ENCODE measurements at regions not wholly inside any gene's neighbourhood (a gene's known extent, or its start where the extent isn't known, plus 50 kb on each side); places are given as distances from the start of the nearest gene placed in this dataset.
"Not testable (repeated sequence)": the region's sequence is repeated elsewhere in the genome, so short reads cannot be mapped to it uniquely, and the experiment has no call there.

DNA sequence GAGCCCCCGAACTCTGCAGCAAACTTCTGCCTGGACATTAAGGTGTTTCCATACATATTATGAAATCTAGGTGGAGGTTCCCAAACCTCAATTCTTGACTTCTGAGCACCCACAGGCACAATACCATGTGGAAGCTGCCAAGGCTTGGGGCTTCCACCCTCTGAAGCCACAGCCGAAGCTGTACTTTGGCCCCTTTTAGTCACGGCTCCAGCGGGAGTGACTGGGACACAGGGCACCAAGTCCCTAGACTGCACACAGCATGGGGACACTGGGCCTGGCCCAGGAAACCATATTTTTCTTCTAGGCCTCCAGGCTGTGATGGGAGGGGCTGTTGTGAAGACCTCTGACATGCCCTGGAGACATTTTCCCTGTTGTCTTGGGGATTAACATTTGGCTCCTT lies 373.8 kb downstream of the ZNF674 start:
- not testable (repeated sequence) for DNase-seq

DNA sequence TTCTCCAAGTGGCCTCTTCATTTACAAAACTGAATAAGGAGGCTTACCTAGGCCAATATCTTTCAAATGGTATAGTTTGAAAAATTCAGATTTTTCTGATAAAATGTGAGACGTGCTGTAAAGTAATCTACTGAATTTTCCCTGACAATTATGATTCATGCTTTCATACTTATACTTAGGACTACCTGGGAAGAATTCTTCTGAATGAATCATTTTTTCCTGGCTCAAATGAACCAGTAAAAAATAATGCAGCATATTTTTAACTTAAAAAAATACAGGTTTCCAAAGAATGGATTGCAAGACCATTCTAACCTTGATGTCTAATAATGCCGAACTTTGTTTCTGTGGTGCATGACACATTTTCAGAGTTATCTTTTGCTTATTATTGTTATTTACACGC lies 375.4 kb downstream of the ZNF674 start:
- DNase-seq = no peak

DNA sequence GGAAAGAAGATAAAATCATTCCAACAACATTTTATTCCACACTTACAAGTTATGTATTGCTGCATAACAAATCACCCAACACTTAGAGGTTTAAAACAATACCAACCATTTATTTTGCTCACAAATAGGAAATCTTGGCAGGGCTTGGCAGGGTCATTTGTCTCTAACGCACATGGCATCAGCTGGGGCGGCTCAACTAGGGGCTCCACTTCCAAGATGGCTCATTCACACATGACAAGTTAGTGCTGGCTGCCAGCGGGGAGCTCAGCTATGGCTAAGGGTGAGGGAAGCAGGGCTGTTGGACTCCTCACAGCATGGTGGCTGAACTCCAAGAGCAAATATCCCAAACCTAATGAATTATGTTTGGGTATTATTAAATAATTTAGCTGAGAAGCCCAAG lies 377.0 kb downstream of the ZNF674 start:
- no peak for DNase-seq

DNA sequence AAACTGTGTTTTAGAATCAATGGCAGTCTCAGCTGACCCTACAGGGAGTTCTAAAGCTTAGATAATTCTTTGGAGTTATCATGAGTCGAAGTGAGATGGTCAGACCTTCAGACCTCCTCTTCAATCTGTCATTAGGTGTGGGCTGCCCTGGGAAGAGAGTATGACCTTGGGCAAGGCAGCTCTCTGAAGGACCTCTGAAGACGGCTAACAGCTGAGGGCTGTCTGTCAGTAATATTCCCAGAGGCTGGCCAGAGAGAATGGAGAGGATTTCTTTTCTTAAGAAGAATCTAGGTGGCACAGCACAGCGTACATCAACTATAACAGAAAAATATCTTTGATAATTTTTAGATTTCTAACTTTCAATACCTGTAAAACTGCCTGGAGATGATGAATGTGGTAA lies 379.4 kb downstream of the ZNF674 start:
- no peak for DNase-seq

DNA sequence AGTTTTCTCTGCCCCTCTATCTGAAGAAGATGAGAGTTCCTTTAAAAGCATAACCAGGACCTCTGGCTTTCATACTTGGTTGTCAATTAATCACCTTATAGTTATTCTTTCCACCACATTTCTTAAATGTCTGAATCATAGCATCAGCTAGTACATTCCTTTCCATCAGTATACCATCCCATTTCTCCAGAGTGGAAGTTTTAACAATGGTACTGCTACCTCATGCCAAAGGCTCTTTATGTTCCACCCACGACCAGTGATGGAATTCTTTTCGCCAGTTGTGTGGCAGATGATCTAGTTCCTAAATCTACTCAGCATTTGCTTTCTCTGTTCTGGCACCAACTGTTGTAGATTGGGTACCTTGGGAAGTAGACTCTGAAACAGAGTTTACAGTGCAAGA lies 379.8 kb downstream of the ZNF674 start:
- no peak for DNase-seq

DNA sequence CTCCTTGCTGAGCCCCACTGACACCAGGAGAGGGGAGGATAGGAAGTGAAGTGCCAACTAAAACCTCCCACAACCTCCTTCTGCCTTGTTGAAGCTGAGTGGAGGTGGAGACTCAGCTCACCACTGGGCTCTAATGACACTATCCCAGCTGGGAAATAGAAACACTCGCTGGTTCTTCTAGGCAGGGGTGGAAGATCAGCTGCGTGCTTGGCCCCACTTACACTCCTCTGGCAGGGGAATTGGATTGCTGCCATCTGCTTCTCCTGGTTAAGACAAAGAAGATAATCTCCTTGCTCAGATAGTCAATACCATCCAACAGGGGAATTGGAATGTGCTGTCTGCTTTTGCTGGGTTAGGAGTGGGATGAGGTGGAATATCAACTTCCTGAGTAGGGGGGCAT lies 392.5 kb downstream of the ZNF674 start:
- DNase-seq = peak in 6 of 58 donors; percentile 0 to 1 (median 0)

DNA sequence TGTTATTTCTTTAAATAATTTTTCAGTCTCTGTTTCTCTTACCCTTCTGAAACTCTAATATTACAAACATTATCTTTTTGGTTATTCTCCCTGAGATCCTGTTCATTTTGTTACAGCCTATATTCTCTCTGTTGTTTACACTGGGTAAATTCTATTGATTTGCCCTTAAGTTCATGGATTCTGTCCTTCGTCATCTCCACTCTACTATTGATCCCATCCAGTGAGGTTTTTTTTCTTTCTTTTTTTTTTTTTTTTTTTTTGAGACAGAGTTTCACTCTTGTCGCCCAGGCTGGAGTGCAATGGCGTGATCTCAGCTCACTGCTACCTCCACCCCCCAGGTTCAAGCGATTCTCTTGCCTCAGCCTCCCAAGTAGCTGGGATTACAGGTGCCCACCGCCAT lies 393.9 kb downstream of the ZNF674 start:
- not testable (repeated sequence) for DNase-seq

DNA sequence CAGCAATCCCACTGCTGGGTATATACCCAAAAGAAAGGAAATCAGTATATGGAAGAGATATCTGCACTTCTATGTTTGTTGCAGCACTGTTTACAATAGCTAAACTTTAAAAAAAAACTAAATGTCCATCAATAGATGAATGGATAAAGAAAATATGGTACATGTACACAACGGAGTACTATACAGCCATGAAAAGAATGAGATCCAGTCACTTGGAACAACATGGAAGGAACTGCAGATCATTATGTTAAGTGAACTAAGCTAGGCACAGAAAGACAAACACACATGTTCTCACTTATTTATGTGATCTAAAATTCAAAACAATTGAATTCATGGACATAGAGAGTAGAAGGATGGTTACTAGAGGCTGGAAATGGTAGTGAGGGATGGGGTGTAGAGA lies 400.7 kb downstream of the ZNF674 start:
- no peak for DNase-seq

DNA sequence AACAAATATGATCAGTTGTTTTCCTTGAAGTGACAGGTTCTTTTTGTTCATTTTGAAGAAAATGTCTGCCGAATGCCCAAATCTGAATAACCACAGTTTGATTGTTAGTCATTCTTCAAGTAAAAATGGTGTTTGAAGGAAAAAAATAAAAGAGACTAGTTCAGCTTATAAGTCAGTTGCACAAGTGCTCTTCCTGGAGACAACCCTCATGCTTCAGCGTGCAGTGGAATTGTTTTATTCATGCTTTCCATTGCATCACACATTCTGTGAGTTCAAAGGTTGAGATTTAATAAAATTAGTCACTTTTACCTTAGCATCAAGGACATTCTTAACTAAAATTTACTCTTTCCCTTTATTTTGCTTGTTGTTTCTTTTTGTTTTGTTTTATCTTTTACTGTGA lies 404.9 kb downstream of the ZNF674 start:
- no peak for DNase-seq

DNA sequence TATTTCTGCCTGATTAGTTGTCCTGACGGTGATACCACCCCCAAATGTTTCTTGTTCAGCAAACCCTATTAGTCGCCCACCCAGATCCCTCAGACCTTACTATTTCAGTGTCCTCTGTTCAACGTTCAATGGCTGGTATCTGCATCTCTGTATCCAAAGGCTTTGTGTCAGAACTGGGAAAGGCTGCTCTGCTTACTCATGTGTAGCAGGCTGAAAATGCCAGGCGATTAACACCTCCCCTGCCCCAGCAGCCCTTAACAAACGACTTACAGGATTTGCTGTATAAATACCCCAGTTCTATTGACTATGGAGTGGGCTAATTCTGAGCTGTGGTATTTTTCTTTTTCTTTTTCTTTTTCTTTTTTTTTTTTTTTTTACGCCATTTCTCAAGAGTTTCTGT lies 415.0 kb downstream of the ZNF674 start:
- DNase-seq = no peak

DNA sequence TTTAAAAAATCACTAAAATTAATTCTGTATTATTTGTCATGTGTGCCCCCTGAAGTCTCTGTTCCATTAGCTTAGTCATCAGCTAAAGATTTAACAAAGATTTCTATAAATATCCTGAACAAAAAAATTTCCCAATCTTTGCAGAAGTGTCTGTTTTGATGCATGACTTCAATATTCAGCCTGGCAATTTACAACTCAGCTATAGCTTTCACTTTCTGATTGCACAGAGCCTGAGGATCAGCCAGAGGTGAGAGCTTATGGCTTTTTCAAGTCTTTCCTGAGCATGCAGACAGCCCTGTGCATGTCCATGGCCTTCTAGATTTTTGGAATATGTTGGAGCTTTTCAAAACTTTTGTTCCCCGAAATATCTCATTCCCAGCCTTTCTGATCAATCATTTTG lies 420.1 kb downstream of the ZNF674 start:
- DNase-seq = no peak

DNA sequence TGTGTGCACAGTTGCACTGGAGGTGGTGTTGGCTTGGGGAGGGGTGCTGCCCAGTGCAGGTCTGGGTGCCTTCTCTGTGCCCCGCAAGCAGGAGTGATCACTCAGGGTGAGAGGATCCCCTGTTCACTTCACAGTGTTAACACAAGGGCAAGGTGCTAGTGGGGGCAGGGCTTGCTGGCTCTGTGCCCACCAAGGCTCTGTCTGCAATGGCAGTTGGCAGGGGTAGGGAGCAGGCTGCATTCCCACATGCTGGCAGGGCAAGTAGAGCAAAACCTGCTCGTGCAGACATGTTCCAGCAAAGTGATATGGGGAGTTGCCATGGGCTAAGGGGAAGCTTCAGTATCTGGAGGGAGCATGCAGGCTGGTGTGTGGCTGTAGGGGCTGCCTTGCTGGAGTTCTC lies 428.0 kb downstream of the ZNF674 start:
- no peak for DNase-seq

DNA sequence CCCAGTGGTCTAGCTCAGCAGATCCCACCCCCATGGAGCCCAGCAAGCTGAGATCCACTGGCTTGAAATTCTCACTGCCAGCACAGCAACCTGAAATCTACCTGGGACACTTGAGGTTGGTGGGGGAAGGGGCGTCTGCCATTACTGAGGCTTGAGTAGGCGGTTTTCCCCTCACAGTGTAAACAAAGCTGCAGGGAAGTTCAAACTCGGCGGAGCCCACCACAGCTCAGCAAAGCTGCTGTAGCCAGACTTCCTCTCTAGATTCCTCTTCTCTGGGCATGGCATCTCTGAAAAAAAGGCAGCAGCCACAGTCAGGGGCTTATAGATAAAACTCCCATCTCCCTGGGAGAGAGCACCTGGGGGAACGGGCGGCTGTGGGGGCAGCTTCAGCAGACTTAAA lies 457.9 kb downstream of the ZNF674 start:
- DNase-seq = not testable (repeated sequence)

DNA sequence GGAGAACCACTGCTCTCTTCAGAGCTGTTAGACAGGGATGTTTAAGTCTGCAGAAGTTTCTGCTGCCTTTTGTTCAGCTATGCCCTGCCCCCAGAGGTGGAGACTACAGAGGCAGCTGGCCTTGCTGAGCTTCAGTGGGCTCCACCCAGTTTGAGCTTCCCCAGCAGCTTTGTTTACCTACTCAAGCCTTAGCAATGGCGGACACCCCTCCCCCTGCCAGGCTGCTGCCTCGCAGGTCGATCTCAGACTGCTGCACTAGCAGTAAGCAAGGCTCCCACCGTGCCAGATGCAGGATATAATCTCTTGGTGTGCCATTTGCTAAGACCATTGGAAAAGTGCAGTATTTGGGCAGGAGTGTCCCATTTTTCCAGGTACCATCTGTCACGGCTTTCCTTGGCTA lies 465.1 kb downstream of the ZNF674 start:
- DNase-seq = not testable (repeated sequence)

DNA sequence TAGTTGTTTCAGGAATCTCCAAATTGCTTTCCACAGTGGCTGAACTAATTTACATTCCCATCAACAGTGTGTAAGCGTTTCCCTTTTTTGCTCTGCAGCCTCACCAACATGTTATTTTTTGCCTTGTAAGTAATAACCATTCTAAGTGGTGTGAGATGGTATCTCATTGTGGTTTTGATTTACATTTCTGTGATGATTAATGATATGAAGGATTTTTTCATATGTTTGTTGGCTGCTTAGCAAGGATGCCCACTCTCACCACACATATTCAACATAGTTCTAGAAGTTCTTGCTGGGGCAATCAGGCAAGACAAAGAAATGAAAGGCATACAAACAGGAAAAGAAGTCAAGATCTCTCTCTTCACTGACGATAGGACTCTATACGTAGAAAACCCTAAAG lies 472.4 kb downstream of the ZNF674 start:
- no peak for DNase-seq

DNA sequence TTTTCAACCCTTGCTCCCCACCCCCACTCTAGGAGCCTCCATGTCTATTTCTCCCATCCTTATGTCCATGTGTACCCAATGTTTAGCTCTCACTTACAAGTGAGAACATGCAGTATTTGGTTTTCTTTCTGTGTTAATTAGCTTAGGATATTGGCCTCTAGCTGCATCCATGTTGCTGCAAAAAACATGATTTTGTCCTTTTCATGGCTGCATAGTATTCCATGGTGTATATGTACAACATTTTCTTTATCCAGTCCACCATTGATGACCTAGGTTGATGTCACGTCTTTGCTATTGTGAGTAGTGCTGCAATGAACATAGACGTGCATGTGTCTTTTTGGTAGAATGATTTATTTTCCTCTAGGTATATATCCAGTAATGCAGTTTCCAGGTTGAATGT lies 472.8 kb downstream of the ZNF674 start:
- no peak for DNase-seq

DNA sequence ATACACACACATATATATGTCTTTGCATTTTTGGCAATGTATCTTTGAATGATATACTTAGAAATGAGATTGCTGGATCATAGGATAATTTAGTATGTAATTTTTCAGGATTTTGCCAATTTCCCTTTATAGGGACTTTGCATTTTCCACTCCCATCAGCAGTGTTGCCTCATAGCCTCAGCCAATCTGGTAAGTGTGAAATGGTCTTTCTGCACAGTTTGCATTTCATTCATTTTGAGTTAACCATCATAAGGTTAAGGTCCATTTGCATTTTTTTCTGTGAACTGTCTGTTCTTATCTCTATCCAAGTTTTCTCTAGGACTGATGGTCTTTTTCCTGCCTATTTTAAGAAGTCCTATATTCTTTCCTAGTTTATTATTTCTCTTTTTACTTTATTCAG lies 474.8 kb downstream of the ZNF674 start:
- DNase-seq = no peak

DNA sequence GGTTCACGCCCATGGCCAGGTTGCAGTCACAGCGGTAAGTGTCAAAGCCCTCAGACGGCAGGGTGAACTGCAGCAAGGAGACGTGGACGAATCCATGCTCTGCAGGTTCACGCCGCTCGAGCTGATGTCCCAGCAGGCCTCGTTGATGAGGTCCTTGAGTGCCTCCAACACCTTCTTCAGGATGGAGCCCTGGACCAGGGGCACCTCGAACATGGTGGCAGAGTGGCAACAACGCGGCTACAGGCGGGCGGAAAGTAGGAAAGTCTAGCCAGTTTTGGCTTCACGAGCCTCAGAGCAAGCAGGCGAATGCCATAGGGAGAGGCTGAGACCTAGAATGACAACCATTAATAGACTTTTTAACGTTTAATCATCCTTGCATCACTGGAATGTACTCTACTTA lies 485.9 kb downstream of the ZNF674 start:
- peak in 1 of 58 donors; percentile 0 for DNase-seq

DNA sequence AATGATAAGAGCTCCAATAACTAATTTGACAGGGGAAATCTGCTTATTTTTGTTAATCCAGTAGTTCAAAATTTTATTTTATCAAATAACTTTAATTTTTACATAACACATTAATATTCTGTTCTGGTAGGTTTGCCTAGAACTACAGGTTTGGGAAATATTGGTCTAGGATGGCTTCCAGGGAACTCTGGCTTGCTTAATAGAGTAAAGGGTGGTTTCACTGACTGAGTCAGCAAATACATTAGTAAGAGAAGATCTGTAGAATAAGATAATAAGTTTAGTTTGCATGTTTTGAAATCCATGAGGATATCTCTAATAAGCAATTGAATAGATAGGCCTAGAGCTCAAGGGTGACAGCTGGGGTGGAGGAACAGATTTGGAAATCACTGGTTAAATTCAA lies 500.7 kb downstream of the ZNF674 start:
- DNase-seq = no peak

DNA sequence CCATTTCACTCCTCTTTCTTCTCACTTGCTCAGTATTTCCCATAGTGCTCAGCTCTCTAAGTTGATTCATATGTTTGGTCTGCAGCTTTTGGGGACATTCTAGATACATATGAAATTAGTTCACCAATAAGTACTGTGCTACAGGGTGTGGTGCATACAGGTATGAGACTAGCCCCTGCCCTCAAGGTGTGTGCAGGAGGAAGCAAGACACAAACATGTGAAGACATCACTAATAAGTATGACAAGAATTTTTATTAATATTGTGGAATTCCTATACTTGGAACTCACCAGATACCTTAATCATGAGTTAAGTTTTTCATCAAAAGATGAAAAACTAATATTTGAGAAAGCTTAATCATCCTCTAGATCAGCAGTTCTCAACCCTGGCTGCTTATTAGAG lies 505.2 kb downstream of the ZNF674 start:
- DNase-seq = no peak

DNA sequence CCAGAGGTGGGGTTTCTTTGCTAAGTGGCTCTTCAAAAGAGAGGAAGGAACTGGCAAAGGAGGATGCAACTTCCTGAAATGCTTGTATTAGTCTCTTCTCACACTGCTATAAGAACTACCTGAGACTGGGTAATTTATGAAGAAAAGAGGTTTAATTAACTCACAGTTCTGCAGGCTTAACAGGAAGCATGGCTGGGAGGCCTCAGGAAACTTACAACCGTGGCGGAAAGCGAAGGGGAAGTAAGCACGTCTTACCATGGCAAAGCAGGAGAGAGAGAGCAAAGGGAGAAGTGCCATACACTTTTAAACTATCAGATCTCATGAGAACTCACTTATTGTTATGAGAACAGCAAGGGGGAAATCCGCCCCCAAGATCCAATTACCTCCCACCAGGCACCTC lies 505.7 kb downstream of the ZNF674 start:
- DNase-seq = no peak

DNA sequence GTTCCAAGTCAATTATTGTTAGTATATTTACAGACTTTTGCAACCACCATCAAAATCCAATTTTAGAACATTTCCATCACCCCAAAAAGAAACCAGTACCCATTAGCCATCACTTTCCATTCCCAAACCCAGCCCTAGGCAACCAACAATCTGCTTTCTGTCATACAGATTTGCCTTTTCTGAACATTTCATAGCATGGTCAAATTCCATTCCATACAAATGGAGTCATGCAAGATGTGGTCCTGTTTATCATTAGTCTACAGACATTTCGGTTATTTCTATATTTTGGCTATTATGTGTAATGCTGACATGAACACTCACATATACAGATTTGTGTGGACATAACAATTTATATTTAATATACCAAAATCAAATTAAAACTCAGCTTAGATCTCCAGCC lies 508.7 kb downstream of the ZNF674 start:
- no peak for DNase-seq

DNA sequence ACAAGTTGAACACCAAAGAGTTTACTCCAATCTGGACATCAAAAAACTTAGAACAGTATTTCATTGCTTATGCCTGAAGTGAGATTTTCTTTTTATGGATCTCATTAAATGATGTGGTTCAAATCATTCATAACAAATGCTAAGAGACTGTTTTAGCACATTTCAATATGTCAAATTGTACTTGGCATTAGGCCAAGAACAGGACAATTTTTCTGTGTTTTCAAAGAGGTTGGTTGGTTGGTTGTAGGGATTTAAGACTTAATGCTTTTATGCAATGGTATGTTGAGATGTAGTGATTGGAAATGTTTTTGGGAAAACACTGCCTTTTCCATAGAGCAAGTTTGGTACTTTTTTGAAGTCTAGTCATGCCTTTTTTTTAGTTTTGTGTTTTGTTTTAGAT lies 510.4 kb downstream of the ZNF674 start:
- no peak for DNase-seq

DNA sequence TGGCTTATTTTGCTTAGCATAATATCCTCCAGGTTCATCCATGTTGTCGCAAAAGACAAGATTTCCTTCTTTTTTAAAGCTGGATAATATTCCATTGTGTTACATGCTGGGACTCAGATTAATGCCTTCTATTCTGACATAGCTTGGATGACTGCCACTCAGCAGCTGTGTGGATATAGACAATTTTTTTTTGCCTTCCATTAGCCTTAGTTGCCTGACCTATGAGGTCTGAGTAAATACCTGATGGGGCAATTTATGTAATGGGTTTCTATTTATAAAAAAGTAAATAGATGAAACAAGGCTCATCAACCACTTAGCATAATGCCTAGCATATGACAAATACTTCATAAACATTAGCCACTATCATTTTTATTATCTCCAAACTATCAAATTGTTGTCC lies 515.4 kb downstream of the ZNF674 start:
- DNase-seq = no peak

DNA sequence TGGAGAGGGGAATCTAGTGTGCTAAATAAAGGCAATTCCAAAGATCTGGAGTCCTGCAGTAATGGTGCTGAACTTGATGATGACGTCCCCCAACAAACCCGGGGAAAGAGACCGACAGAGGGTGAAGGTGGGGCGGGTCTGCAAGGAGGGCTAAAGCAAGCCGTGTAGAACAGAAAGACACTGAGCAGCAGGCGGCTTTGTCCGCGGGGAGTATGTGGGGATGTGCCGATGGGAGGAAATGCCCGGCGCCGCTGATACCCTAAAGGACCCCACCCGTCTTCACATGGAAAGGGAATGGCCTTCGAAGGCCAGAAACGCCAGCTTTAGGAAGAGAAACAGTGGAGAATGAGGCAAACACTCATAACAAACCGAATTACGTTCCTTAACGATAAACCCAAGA lies 528.9 kb downstream of the ZNF674 start:
- no peak for DNase-seq

Measured in anterior cingulate cortex (tissue), 58 donors.